ENCODE measurements at regions not wholly inside any gene's neighbourhood (a gene's known extent, or its start where the extent isn't known, plus 50 kb on each side); places are given as distances from the start of the nearest gene placed in this dataset.

GRCh38 chr6:22788038-22788437 lies 218.7 kb downstream of the HDGFL1 start:
- ATAC-seq (no peak), DNase-seq (no peak)
- intact Hi-C loops (cut with micrococcal nuclease) = no loop called here

GRCh38 chr6:22789315-22789714 lies 219.9 kb downstream of the HDGFL1 start:
- DNase-seq (no peak), ATAC-seq (no peak)
- intact Hi-C loops (cut with micrococcal nuclease) = no loop called here

DNA sequence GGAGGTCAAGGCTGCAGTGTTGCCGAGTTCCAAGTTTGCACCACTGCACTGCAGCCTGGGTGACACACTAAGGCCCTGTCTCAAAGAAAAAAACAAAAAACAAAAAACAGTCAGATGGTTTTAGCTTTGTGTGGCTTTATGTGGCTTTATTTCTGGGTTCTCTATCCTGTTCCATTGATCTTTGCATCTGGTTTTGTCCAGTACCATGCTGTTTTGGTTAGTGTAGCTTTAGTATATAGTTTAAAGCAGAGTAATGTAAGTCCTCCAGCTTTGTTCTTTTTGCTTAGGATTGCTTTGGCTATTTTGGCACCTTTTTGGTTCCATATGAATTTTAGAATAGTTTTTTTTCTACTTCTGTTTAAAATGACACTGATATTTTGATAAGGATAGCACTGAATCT lies 225.5 kb downstream of the HDGFL1 start:
- ATAC-seq = no peak
- no peak for DNase-seq
- intact Hi-C loops (cut with micrococcal nuclease) = no loop called here

DNA sequence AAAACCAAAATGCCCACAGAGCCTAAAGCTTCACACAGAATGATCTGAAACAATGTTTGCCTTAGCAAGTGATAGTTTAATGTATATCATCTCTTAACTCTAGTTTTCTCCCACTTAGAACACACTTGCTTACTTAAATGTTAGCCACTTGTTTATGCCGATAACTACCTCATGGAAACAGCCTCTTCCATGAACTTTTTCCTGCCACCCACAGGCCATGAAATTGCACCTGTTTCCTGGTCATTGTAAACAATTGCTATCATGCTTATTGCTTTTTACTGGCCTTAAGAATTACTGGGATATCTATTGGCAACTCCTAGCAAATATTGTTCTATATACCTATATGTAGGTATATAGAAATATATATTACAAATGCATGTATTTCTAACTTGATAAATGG lies 231.1 kb downstream of the HDGFL1 start:
- DNase-seq (no peak), ATAC-seq (no peak)
- intact Hi-C loops (cut with micrococcal nuclease) = no loop called here

DNA sequence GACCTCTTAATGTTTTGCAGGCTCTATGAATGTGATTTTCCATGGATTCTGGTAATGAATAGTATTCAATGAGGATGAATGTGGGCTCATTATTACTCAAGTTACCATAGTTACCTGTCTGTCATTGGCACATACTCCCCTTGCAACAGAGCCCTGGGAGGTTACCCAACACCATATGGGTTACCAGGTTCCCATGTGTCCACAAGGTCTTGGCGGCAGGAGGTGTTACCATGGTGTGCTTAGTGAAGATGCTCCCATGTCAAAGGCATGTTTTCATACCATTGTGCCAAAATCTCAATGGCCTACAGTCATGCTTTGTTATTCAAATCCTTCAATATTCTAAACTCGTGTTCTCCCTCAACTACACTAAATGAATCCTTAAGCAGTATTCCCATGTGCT lies 232.5 kb downstream of the HDGFL1 start:
- intact Hi-C loops (cut with micrococcal nuclease) = no loop called here
- ATAC-seq (no peak), DNase-seq (no peak)

DNA sequence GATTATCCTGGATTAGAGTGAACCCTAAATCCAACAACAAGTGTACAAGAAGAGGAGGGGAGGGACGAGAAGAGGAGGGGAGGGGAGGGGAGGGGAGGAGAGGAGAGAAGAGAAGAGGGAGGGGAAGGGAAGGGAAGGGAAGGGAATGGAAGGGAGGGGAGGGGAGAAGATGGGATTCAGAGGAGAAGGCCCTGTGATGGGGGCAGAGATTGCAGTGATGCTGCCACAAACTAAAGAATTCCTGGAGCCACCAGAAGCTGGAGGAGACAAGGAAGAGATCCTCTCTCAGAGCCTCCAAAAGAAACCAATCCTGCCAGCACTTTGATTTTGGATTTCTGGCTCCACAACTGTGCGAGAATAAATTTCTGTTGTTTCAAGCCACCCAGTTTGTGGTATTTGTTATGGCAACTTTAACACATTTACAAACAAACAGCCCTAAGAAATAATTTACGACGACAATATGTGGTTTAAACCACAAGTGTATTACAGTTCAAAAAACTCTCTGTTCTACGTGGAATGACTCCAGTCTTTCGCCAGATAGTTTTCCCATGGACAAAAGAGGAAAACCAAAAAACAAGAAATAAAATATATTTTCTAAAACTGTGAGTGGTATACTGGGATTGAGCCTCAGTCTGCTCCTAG lies 235.4 kb downstream of the HDGFL1 start:
- intact Hi-C loops (cut with micrococcal nuclease) = no loop called here
- ATAC-seq (no peak), DNase-seq (no peak)

- no peak for ATAC-seq
- intact Hi-C loops (cut with micrococcal nuclease) = no loop called here
- no peak for DNase-seq
Observed at GRCh38 chr6:22807261-22807660, 237.9 kb downstream of the HDGFL1 start.

- no peak for ATAC-seq
- intact Hi-C loops (cut with micrococcal nuclease) = no loop called here
Observed at GRCh38 chr6:22807818-22808217, 238.5 kb downstream of the HDGFL1 start.

DNA sequence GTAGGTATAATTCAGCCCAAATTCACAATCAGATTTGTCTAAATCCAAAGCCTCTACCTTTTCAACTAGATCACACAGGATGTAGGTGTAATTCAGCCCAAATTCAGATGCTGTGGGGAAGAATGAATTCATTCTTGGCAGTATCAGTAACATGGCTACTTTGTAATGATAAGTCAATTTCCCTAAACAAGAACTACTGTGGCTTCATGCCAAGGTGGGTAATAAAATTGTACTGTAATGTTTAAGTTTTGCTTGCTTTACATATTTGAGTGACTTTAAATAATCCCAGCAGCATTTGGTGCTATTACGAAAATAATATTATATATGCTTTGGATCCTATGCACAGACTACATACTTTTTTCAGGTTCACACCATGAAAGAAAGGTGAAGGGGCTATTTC lies 239.1 kb downstream of the HDGFL1 start:
- DNase-seq = no peak
- no peak for ATAC-seq
- intact Hi-C loops (cut with micrococcal nuclease) = no loop called here

More at GRCh38 chr6:22807818-22808217, 238.5 kb downstream of the HDGFL1 start:
- no peak for DNase-seq

GRCh38 chr6:22809370-22809769 lies 240.0 kb downstream of the HDGFL1 start:
- intact Hi-C loops (cut with micrococcal nuclease) = no loop called here
- no peak for ATAC-seq
- no peak for DNase-seq

- ATAC-seq (no peak), DNase-seq (no peak)
- intact Hi-C loops (cut with micrococcal nuclease) = no loop called here
Observed at GRCh38 chr6:22819209-22819608, 249.8 kb downstream of the HDGFL1 start.

DNA sequence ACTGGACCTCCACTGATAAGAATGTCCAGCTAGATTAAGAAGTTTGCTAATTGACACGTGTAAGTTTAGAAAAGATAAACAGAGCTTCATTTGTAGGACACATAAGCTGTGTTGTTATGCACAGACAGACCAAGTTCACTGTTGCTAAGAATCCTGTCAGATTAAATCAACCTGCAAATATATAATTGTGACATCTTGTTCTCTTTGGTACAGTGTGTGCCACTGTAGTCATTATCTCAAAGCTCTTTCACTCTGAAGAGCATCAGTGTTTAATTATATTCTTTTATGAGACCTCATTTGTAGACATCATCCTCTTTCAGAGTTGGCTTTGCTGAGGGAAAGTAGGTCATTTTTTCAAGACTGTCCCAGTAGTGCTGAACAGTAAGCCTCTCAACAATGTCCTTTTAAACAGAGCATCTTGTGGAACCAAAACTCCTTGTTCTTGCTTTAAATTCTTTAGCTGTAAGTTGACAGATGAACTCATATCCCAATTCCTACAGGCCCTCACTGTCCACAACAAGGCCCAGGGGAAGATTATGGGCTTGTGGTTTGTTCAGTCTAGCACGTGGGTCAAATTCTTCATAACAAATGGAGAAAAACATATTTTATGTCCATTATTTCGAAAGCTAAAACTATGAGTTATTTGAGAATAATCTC lies 252.4 kb downstream of the HDGFL1 start:
- no peak for DNase-seq
- intact Hi-C loops (cut with micrococcal nuclease) = no loop called here
- peak; percentile 93 for ATAC-seq

- ATAC-seq = no peak
- intact Hi-C loops (cut with micrococcal nuclease) = no loop called here
Observed at GRCh38 chr6:22825210-22825609, 255.8 kb downstream of the HDGFL1 start.

GRCh38 chr6:22826961-22827360 lies 257.6 kb downstream of the HDGFL1 start:
- no peak for ATAC-seq
- intact Hi-C loops (cut with micrococcal nuclease) = no loop called here
- no peak for DNase-seq

More at GRCh38 chr6:22825210-22825609, 255.8 kb downstream of the HDGFL1 start:
- DNase-seq = no peak

- intact Hi-C loops (cut with micrococcal nuclease) = no loop called here
- ATAC-seq (peak; percentile 43), DNase-seq (no peak)
Observed at GRCh38 chr6:22827760-22828159, 258.4 kb downstream of the HDGFL1 start.

GRCh38 chr6:22828179-22829062 lies 259.1 kb downstream of the HDGFL1 start:
- peak; percentile 91 for ATAC-seq
- no peak for DNase-seq
- intact Hi-C loops (cut with micrococcal nuclease) = no loop called here

DNA sequence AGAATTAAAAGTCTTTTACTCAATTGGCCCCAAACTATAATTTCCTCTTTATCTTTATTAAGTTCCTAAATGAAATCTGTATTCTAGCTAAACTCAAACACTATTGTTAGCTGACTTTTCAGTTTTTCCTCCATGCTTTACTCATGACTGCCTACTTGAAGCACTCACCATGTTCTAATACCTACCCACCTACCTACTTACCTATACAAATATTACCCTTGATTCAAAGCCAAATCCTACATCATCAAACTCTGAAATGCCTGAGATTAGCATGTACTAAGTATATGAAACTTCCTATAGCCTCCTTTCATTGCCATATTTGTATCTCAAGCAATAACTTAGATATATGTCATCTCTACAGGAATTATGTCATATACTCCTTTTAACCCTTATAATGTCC lies 259.7 kb downstream of the HDGFL1 start:
- intact Hi-C loops (cut with micrococcal nuclease) = no loop called here
- ATAC-seq (no peak), DNase-seq (no peak)

- intact Hi-C loops (cut with micrococcal nuclease) = no loop called here
- ATAC-seq (no peak), DNase-seq (no peak)
Observed at GRCh38 chr6:22830463-22830862, 261.1 kb downstream of the HDGFL1 start.

DNA sequence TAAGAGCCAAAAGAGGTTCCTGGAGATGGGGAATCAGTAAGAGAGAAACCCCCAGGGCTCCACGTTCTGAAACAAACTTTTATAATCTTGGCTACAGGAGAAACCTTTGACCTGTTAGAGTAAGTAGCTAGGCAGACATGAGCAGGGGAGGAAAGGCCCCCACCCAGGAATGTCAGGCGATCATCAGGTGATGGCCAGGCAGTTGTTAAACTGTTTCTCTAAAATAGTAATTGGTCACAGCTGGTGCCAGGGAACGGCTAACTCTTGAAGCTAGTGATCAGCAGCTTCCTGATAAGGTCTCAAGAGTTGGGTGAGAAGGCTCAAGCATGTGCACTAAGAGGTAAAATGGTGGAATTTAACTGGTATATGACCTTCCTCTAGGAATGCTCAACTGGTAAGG lies 263.8 kb downstream of the HDGFL1 start:
- no peak for DNase-seq
- intact Hi-C loops (cut with micrococcal nuclease) = no loop called here
- ATAC-seq = no peak

- intact Hi-C loops (cut with micrococcal nuclease) = no loop called here
- ATAC-seq = no peak
Observed at GRCh38 chr6:22838345-22838744, 269.0 kb downstream of the HDGFL1 start.

More at GRCh38 chr6:22838345-22838744, 269.0 kb downstream of the HDGFL1 start:
- DNase-seq = no peak

Data from left ventricle myocardium superior (tissue), 1 donor.